KOPT-K1 (cell line): ENCODE measurements at regions not wholly inside any gene's neighbourhood (a gene's known extent, or its start where the extent isn't known, plus 50 kb on each side); places are given as distances from the start of the nearest gene placed in this dataset.

Experiments used
- H3K27ac ChIP-seq: fragments of 200-600 bp; sonication (generic); 2 replicates; pipeline ENCODE4 v1.5.1; 2016; ENCODE audit warnings: antibody characterized with exemption, mild to moderate bottlenecking, low read depth, low read length; ENCODE audit not compliant: poor library complexity, severe bottlenecking
- H3K36me3 ChIP-seq: fragments of 200-600 bp; sonication (generic); 2 replicates; pipeline ENCODE4 v1.5.1; 2017; ENCODE audit warnings: antibody characterized with exemption, mild to moderate bottlenecking, low read length, moderate library complexity; ENCODE audit not compliant: insufficient read depth
- H3K9me3 ChIP-seq: fragments of 200-600 bp; sonication (generic); 2 replicates; pipeline ENCODE4 v1.5.1; 2017; ENCODE audit warnings: antibody characterized with exemption, low read length, mild to moderate bottlenecking; ENCODE audit not compliant: insufficient read depth, poor library complexity, severe bottlenecking

DNA sequence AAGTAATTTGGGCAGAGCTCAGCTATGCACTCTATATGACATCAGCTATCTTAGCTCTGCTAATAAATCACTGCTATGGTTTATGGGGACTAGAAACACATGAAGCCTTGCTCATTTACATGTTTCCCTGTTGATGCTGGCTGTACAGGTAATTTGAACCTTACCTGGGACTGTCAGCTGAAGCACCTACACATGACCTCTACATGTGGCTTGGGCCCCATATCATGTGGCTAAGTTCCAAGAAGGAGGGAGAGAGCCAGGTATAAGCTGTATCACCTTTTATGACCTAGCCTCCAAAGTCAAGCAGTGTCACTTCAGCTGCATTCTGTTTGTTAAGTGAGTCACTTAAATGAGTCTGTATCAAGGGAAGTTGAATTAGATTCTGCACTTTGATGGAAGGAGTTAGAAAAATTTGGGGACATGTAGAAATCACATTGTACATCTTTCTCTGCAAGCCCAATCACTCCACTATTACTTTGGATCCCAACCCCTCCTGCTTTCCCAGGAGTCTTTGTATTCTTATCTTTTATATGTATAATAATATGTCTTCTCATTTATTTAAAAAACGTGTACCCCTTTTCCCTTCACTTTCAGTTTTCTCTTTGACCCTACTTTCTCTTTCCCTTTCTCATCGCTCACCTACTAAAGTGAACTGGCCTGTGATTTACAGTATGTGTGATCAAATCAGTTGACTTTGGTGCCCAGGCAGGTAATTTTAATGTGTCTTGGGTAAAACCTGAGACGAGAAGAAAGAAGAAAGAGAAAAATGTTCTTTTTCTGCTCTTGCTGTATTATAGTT lies 53.4 kb upstream of the PRKACB start:
- Histone ChIP-seq H3K9me3 (peaks cover 4% of the 10 kb centered on the region), H3K36me3 (no peaks in the 10 kb centered on the region), H3K27ac (peak overlapping the region; percentile 48)

DNA sequence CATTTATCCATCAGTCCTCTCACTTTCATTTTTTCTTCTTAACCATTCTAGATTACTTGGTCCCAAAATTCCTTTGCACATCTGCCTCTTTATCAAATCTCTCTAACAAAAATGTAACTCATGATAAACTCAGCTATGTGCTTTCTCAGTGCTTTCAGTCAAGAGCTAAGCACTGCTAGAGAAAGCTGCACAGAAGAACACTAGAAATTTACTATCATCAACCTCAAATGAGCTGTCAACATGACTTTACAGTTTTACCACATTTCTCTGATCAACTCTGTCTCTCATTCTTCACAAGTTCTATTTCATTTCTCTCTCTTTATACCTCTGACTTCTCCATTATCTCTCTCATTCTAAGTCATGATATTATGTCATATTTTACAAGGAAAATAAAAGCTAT lies 54.2 kb upstream of the PRKACB start:
- Histone ChIP-seq H3K36me3 (no peaks in the 10 kb centered on the region), H3K27ac (no peak overlapping the region), H3K9me3 (no peaks in the 10 kb centered on the region)

GRCh38 chr1:84089465-84089864 lies 54.6 kb upstream of the PRKACB start:
- Histone ChIP-seq H3K36me3 (no peaks in the 10 kb centered on the region), H3K9me3 (no peaks in the 10 kb centered on the region), H3K27ac (no peak overlapping the region)

DNA sequence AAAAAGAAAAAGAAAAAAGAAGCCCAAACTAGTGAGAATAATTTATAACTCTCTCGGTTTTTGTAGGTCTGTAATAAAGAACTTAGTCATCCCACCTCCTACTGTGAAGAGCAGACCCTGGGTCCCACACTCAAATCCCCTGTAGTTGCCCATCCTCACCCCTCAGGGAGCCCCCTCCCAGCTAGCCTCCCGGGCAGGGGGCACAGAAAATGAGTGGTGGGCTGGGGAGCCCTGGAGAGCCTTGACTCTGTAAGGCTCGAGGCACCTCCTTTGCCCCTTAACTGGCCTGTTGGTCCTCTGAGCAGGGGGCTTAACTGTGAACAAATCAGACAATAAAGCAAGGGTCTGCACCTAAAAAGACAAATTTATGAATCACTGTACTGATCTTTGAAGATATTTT lies 57.5 kb upstream of the PRKACB start:
- Histone ChIP-seq H3K36me3 (no peaks in the 10 kb centered on the region), H3K27ac (no peak overlapping the region)

GRCh38 chr1:84086189-84086588 lies 57.9 kb upstream of the PRKACB start:
- Histone ChIP-seq H3K27ac (no peak overlapping the region), H3K9me3 (no peaks in the 10 kb centered on the region), H3K36me3 (no peaks in the 10 kb centered on the region)

More for the DNA sequence above, 57.5 kb upstream of the PRKACB start:
- no peaks in the 10 kb centered on the region for H3K9me3 ChIP-seq

- Histone ChIP-seq H3K27ac (no peak overlapping the region), H3K36me3 (no peaks in the 10 kb centered on the region), H3K9me3 (no peaks in the 10 kb centered on the region)
Measured at GRCh38 chr1:84083307-84083706, 60.8 kb upstream of the PRKACB start.

- peak overlapping the region; percentile 80 for H3K27ac ChIP-seq
- H3K9me3 ChIP-seq, result no peaks in the 10 kb centered on the region
Measured at GRCh38 chr1:84078842-84079202, 65.2 kb upstream of the PRKACB start.

GRCh38 chr1:84078108-84078841 lies 65.8 kb upstream of the PRKACB start:
- Histone ChIP-seq H3K27ac (peak overlapping the region; percentile 80), H3K9me3 (no peaks in the 10 kb centered on the region), H3K36me3 (no peaks in the 10 kb centered on the region)

More at GRCh38 chr1:84078842-84079202, 65.2 kb upstream of the PRKACB start:
- H3K36me3 ChIP-seq, result no peaks in the 10 kb centered on the region

- Histone ChIP-seq H3K27ac (peak overlapping the region; percentile 80), H3K36me3 (no peaks in the 10 kb centered on the region), H3K9me3 (no peaks in the 10 kb centered on the region)
Measured at GRCh38 chr1:84077476-84078107, 66.5 kb upstream of the PRKACB start.

- H3K36me3 ChIP-seq, result no peaks in the 10 kb centered on the region
- H3K9me3 ChIP-seq, result peaks cover 19% of the 10 kb centered on the region
- H3K27ac ChIP-seq, result no peak overlapping the region
Measured at GRCh38 chr1:84073266-84073665, 70.8 kb upstream of the PRKACB start.

- no peak overlapping the region for H3K27ac ChIP-seq
- H3K36me3 ChIP-seq, result no peaks in the 10 kb centered on the region
- peaks cover 22% of the 10 kb centered on the region for H3K9me3 ChIP-seq
Measured at GRCh38 chr1:84069236-84069845, 70.4 kb upstream of the TTLL7 start.

DNA sequence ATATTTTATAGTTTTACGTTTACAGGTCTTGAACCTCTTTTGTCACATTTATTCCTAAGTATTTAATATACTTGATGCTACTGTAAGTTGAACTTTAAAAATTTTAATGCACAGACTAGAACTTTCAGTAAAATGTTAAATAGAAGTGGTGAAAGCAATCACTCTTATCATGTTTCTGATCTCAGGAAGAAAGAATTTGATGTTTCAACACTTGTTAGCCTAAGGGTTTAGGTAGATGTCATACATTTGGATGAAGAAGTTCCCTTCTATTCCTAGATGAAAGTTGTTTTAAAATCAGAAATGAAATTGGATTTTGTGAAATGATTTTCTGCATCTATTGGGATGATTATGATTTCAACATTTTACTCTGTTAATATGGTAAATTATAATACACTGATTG lies 63.6 kb upstream of the TTLL7 start:
- Histone ChIP-seq H3K36me3 (no peaks in the 10 kb centered on the region), H3K27ac (no peak overlapping the region), H3K9me3 (no peaks in the 10 kb centered on the region)

GRCh38 chr1:84061336-84061735 lies 62.4 kb upstream of the TTLL7 start:
- no peak overlapping the region for H3K27ac ChIP-seq
- no peaks in the 10 kb centered on the region for H3K9me3 ChIP-seq
- no peaks in the 10 kb centered on the region for H3K36me3 ChIP-seq

DNA sequence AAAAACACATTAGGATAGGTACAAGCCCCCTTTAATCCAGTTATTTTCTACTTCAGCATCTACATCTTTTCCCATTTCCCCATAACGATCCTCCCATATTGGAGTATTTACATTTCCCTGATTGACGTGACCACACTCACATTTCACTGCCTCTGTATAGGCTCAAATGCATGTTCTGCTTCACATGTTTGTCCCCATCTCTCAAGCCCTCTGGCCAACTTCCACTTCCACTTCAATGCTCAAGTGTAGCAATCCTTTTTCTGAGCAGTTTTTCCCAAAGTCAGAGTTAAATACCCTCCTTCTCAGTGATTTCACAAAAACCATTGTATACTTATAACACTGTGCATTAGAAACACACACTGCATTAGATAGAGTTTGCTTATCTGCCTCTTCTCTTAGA lies 61.8 kb upstream of the TTLL7 start:
- no peaks in the 10 kb centered on the region for H3K9me3 ChIP-seq
- H3K27ac ChIP-seq, result no peak overlapping the region
- H3K36me3 ChIP-seq, result no peaks in the 10 kb centered on the region

- H3K27ac ChIP-seq, result no peak overlapping the region
- no peaks in the 10 kb centered on the region for H3K9me3 ChIP-seq
- no peaks in the 10 kb centered on the region for H3K36me3 ChIP-seq
Measured at GRCh38 chr1:84048820-84049219, 49.9 kb upstream of the TTLL7 start.
